NOMO-1 treated with dmso at 0.1 percent for 144 hours (cell line): ENCODE measurements at regions not wholly inside any gene's neighbourhood (a gene's known extent, or its start where the extent isn't known, plus 50 kb on each side); places are given as distances from the start of the nearest gene placed in this dataset.
"Not testable (repeated sequence)": the region's sequence is repeated elsewhere in the genome, so short reads cannot be mapped to it uniquely, and the experiment has no call there.

ENCODE experiments used
- DNase-seq: peaks from one replicate; lab custom pipeline; 2025; ENCODE audit not compliant: unreplicated experiment; lab: John Stamatoyannopoulos, UW

- DNase-seq: no peak
Measured at GRCh38 chr4:188915175-188915574, 775.9 kb downstream of the TRIML1 start.

- DNase-seq: no peak
Measured at GRCh38 chr4:188918787-188919186, 779.5 kb downstream of the TRIML1 start.

- no peak for DNase-seq
Measured at GRCh38 chr4:188930822-188931221, 791.6 kb downstream of the TRIML1 start.

GRCh38 chr4:188934320-188934962, 795.2 kb downstream of the TRIML1 start:
- DNase-seq: no peak

- DNase-seq: no peak
Measured at GRCh38 chr4:188941524-188942119, 802.4 kb downstream of the TRIML1 start.

- DNase-seq: no peak
Measured at GRCh38 chr4:188942606-188943005, 803.4 kb downstream of the TRIML1 start.

GRCh38 chr4:188949596-188949995, 810.4 kb downstream of the TRIML1 start:
- DNase-seq: no peak

- no peak for DNase-seq
Measured at GRCh38 chr4:188955066-188955465, 815.8 kb downstream of the TRIML1 start.

GRCh38 chr4:188956566-188956965, 817.3 kb downstream of the TRIML1 start:
- no peak for DNase-seq

- DNase-seq: no peak
Measured at GRCh38 chr4:188958346-188958745, 819.1 kb downstream of the TRIML1 start.

GRCh38 chr4:188959424-188959823, 820.2 kb downstream of the TRIML1 start:
- no peak for DNase-seq

GRCh38 chr4:188960411-188961093, 821.3 kb downstream of the TRIML1 start:
- no peak for DNase-seq

GRCh38 chr4:188971125-188971524, 831.9 kb downstream of the TRIML1 start:
- no peak for DNase-seq

- DNase-seq: no peak
Measured at GRCh38 chr4:188975271-188975670, 836.0 kb downstream of the TRIML1 start.

- no peak for DNase-seq
Measured at GRCh38 chr4:188976644-188977115, 837.4 kb downstream of the TRIML1 start.

- not testable (repeated sequence) for DNase-seq
Measured at GRCh38 chr4:188977232-188977631, 838.0 kb downstream of the TRIML1 start.

- DNase-seq: no peak
Measured at GRCh38 chr4:188984518-188984917, 845.3 kb downstream of the TRIML1 start.

GRCh38 chr4:188986271-188986689, 847.0 kb downstream of the TRIML1 start:
- no peak for DNase-seq

GRCh38 chr4:188987011-188987410, 847.8 kb downstream of the TRIML1 start:
- no peak for DNase-seq

GRCh38 chr4:188988131-188988530, 848.9 kb downstream of the TRIML1 start:
- no peak for DNase-seq

- DNase-seq: no peak
Measured at GRCh38 chr4:188989371-188989770, 850.1 kb downstream of the TRIML1 start.

GRCh38 chr4:188992706-188993105, 853.5 kb downstream of the TRIML1 start:
- DNase-seq: no peak
